ENCODE measurements at regions not wholly inside any gene's neighbourhood (a gene's known extent, or its start where the extent isn't known, plus 50 kb on each side); places are given as distances from the start of the nearest gene placed in this dataset.
A peak's percentile ranks its signal among the peaks of the same experiment; 100 is the strongest.

DNA sequence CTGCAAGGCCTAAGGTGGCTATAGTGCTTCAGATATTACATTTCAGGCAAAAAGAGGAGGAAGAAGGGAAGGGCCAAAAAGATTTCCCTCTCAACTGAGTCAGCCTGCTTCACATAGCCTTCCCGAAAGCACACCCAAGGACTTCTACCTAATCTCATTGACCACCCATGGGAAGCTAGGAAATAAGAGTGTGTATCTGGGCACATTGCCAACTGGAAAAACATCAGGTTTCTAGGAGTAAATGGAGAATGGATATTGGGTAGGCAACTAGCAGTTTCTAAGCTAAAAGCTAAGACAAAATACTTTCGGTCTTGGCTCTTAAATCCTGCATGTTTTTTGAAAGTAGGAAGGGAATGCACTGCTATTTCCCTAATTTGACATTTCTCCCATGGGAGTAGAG, 221.7 kb upstream of the GRIP1 start:
- Histone ChIP-seq H3K27me3 (ENCODE audit: control insufficient read depth in 2 of 2, insufficient read depth in 2 of 2, low read length in 2 of 2) (no peaks in the 10 kb centered on the region), H3K4me2 (ENCODE audit: insufficient read depth, low read length) (no peak overlapping the region), H4K20me1 (replicated peaks; ENCODE audit: control insufficient read depth, extremely low read depth, insufficient read depth, low read length) (no peaks in the 10 kb centered on the region), H3K79me2 (ENCODE audit: control insufficient read depth, insufficient read depth, low read length) (no peaks in the 10 kb centered on the region), H3K9me1 (replicated peaks; ENCODE audit: control insufficient read depth, extremely low read depth, insufficient read depth, low read length) (no peaks in the 10 kb centered on the region), H3K27ac (ENCODE audit: insufficient read depth, low read depth, low read length) (no peak overlapping the region), H3K36me3 (ENCODE audit: control insufficient read depth in 2 of 2, extremely low read depth in 1 of 2, insufficient read depth in 2 of 2, low read length in 2 of 2) (no peaks in the 10 kb centered on the region), H3K9ac (replicated peaks; ENCODE audit: extremely low read depth, insufficient read depth, low read length) (no peak overlapping the region), H3K4me1 (ENCODE audit: control insufficient read depth, extremely low read depth, insufficient read depth, low read length) (no peaks in the 10 kb centered on the region), H2AFZ (ENCODE audit: low read depth, low read length) (no peak overlapping the region), H3K4me3 (replicated peaks in 1 of 3; ENCODE audit: insufficient read depth in 1 of 3, low read depth in 1 of 3, low read length in 3 of 3) (no peak overlapping the region), H3K9me3 (replicated peaks; ENCODE audit: control insufficient read depth, insufficient read depth, low read length) (no peaks in the 10 kb centered on the region)
- CTCF ChIA-PET = no interaction called here
- TF ChIP-seq GATA2 (IDR thresholded peaks at IDR 0.05; ENCODE audit: insufficient read depth, insufficient read length, low read depth, low read length) (no peak), FOS (IDR thresholded peaks at IDR 0.05; ENCODE audit: borderline replicate concordance, insufficient read depth, low read length) (no peak), POLR2A (IDR thresholded peaks at IDR 0.05; ENCODE audit: low read depth, low read length) (no peak), MYC (IDR thresholded peaks at IDR 0.05; ENCODE audit: low read depth, low read length) (no peak), JUN (IDR thresholded peaks at IDR 0.05; ENCODE audit: borderline replicate concordance, insufficient read depth, insufficient read length, low read depth) (no peak), EZH2 (IDR thresholded peaks at IDR 0.05; ENCODE audit: borderline replicate concordance, low read depth, low read length, severe bottlenecking) (no peak), POLR2AphosphoS5 (IDR thresholded peaks at IDR 0.05; ENCODE audit: insufficient read depth, low read depth, low read length) (no peak)
- TF ChIP-seq, protein P1, sequence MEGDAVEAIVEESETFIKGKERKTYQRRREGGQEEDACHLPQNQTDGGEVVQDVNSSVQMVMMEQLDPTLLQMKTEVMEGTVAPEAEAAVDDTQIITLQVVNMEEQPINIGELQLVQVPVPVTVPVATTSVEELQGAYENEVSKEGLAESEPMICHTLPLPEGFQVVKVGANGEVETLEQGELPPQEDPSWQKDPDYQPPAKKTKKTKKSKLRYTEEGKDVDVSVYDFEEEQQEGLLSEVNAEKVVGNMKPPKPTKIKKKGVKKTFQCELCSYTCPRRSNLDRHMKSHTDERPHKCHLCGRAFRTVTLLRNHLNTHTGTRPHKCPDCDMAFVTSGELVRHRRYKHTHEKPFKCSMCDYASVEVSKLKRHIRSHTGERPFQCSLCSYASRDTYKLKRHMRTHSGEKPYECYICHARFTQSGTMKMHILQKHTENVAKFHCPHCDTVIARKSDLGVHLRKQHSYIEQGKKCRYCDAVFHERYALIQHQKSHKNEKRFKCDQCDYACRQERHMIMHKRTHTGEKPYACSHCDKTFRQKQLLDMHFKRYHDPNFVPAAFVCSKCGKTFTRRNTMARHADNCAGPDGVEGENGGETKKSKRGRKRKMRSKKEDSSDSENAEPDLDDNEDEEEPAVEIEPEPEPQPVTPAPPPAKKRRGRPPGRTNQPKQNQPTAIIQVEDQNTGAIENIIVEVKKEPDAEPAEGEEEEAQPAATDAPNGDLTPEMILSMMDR (IDR thresholded peaks at IDR 0.05; ENCODE audit: extremely low read depth in 1 of 2, insufficient read depth in 1 of 2, low read depth in 1 of 2, low read length in 2 of 2) = no peak
- TF ChIP-seq, protein P2, sequence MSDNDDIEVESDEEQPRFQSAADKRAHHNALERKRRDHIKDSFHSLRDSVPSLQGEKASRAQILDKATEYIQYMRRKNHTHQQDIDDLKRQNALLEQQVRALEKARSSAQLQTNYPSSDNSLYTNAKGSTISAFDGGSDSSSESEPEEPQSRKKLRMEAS (IDR thresholded peaks at IDR 0.05; ENCODE audit: insufficient read depth, insufficient read length) = no peak
- BruUV-seq (replicated peaks) = no TSS peak
- POLR2A ChIA-PET = no interaction called here
- no peak for FAIRE-seq
- dilution Hi-C loops (cut with MboI; ENCODE audit: extremely low pct_ligation_motif_present, low sequenced_read_pairs) (no loop called here), intact Hi-C loops (cut with micrococcal nuclease) (no loop called here)
- DNase-seq (ENCODE audit: low read depth, low spot score) = peak; percentile 11
